ENCODE measurements at regions not wholly inside any gene's neighbourhood (a gene's known extent, or its start where the extent isn't known, plus 50 kb on each side); places are given as distances from the start of the nearest gene placed in this dataset.

- Histone ChIP-seq H3K4me1 (ENCODE audit: insufficient read depth, low read length) (no peaks in the 10 kb centered on the region), H2AFZ (ENCODE audit: low read depth, low read length) (no peak overlapping the region), H3K4me3 (ENCODE audit: low read depth in 1 of 2, low read length in 2 of 2) (no peak overlapping the region), H3K27ac (ENCODE audit: low read length) (no peak overlapping the region), H3K9me3 (ENCODE audit: insufficient read depth, low read length, severe bottlenecking) (no peaks in the 10 kb centered on the region), H3K27me3 (ENCODE audit: insufficient read depth, low read length, poor library complexity) (no peaks in the 10 kb centered on the region), H3K79me2 (ENCODE audit: insufficient read depth, low read length) (no peaks in the 10 kb centered on the region), H4K20me1 (ENCODE audit: insufficient read depth, low read length) (no peaks in the 10 kb centered on the region), H3K4me2 (ENCODE audit: insufficient read depth, low read length) (no peak overlapping the region), H3K9ac (ENCODE audit: low read depth, low read length) (no peak overlapping the region), H3K36me3 (ENCODE audit: insufficient read depth, low read length) (no peaks in the 10 kb centered on the region)
- no peak for TF ChIP-seq CTCF (IDR thresholded peaks at IDR 0.05; ENCODE audit: borderline replicate concordance, extremely low read depth, low read length, poor library complexity, severe bottlenecking)
- TF ChIP-seq EZH2 (IDR thresholded peaks at IDR 0.05; ENCODE audit: borderline replicate concordance, low read depth, low read length, severe bottlenecking) = no peak
- ATAC-seq (ENCODE audit: insufficient read depth, low read depth) = no peak
- no peak for DNase-seq
These were observed 256.9 kb upstream of the DDX18 start for GRCh38 chr2:117557626-117558025.

- Histone ChIP-seq H3K9ac (ENCODE audit: low read depth, low read length) (no peak overlapping the region), H3K4me2 (ENCODE audit: insufficient read depth, low read length) (no peak overlapping the region), H2AFZ (ENCODE audit: low read depth, low read length) (no peak overlapping the region), H4K20me1 (ENCODE audit: insufficient read depth, low read length) (no peaks in the 10 kb centered on the region), H3K79me2 (ENCODE audit: insufficient read depth, low read length) (no peaks in the 10 kb centered on the region), H3K27ac (ENCODE audit: low read length) (no peak overlapping the region), H3K9me3 (ENCODE audit: insufficient read depth, low read length, severe bottlenecking) (no peaks in the 10 kb centered on the region), H3K4me3 (ENCODE audit: low read depth in 1 of 2, low read length in 2 of 2) (no peak overlapping the region), H3K27me3 (ENCODE audit: insufficient read depth, low read length, poor library complexity) (no peaks in the 10 kb centered on the region), H3K4me1 (ENCODE audit: insufficient read depth, low read length) (no peaks in the 10 kb centered on the region), H3K36me3 (ENCODE audit: insufficient read depth, low read length) (no peaks in the 10 kb centered on the region)
- DNase-seq = no peak
- no peak for ATAC-seq (ENCODE audit: insufficient read depth, low read depth)
- no peak for TF ChIP-seq CTCF (IDR thresholded peaks at IDR 0.05; ENCODE audit: borderline replicate concordance, extremely low read depth, low read length, poor library complexity, severe bottlenecking)
- TF ChIP-seq EZH2 (IDR thresholded peaks at IDR 0.05; ENCODE audit: borderline replicate concordance, low read depth, low read length, severe bottlenecking) = no peak
These were observed 251.8 kb upstream of the DDX18 start for GRCh38 chr2:117562654-117563053.

- H3K4me2 ChIP-seq (ENCODE audit: insufficient read depth, low read length) = no peak overlapping the region
- H4K20me1 ChIP-seq (ENCODE audit: insufficient read depth, low read length) = no peaks in the 10 kb centered on the region
- no peak overlapping the region for H3K9ac ChIP-seq (ENCODE audit: low read depth, low read length)
- no peaks in the 10 kb centered on the region for H3K4me1 ChIP-seq (ENCODE audit: insufficient read depth, low read length)
- no peaks in the 10 kb centered on the region for H3K27me3 ChIP-seq (ENCODE audit: insufficient read depth, low read length, poor library complexity)
- no peak overlapping the region for H3K4me3 ChIP-seq (ENCODE audit: low read depth in 1 of 2, low read length in 2 of 2)
- H3K27ac ChIP-seq (ENCODE audit: low read length) = no peak overlapping the region
- peaks cover 3% of the 10 kb centered on the region for H3K9me3 ChIP-seq (ENCODE audit: insufficient read depth, low read length, severe bottlenecking)
- H3K36me3 ChIP-seq (ENCODE audit: insufficient read depth, low read length) = no peaks in the 10 kb centered on the region
- no peak for ATAC-seq (ENCODE audit: insufficient read depth, low read depth)
- H2AFZ ChIP-seq (ENCODE audit: low read depth, low read length) = no peak overlapping the region
- no peaks in the 10 kb centered on the region for H3K79me2 ChIP-seq (ENCODE audit: insufficient read depth, low read length)
- TF ChIP-seq CTCF (IDR thresholded peaks at IDR 0.05; ENCODE audit: borderline replicate concordance, extremely low read depth, low read length, poor library complexity, severe bottlenecking) (no peak), EZH2 (IDR thresholded peaks at IDR 0.05; ENCODE audit: borderline replicate concordance, low read depth, low read length, severe bottlenecking) (no peak)
- DNase-seq = no peak
These were observed 242.7 kb upstream of the DDX18 start for GRCh38 chr2:117571590-117572349.

All from DND-41 (cell line).